Activated T-cell treated with anti-CD3 and anti-CD28 coated beads for 1 hour (primary cell): ENCODE measurements at regions not wholly inside any gene's neighbourhood (a gene's known extent, or its start where the extent isn't known, plus 50 kb on each side); places are given as distances from the start of the nearest gene placed in this dataset.
"Not testable (repeated sequence)": the region's sequence is repeated elsewhere in the genome, so short reads cannot be mapped to it uniquely, and the experiment has no call there.

Source experiments
- DNase-seq: peaks from one replicate; pipeline ENCODE4 v3.0.0-alpha.2; 2020; ENCODE audit warnings: low read depth

DNA sequence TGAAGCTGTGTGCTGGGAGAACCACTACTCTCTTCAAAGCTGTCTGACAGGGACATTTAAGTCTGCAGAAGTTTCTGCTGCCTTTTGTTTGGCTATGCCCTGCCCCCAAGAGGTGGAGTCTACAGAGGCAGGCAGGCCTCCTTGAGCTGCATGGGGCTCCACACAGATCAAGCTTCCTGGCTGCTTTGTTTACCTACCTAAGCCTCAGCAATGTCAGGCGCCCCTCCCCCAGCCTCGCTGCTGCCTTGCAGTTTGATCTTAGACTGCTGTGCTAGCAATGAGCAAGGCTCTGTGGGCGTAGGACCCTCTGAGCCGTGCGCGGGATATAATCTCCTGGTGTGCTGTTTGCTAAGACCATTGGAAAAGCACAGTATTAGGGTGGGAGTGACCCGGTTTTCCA, 103.3 kb upstream of the SALL1 start:
- DNase-seq, result not testable (repeated sequence)

DNA sequence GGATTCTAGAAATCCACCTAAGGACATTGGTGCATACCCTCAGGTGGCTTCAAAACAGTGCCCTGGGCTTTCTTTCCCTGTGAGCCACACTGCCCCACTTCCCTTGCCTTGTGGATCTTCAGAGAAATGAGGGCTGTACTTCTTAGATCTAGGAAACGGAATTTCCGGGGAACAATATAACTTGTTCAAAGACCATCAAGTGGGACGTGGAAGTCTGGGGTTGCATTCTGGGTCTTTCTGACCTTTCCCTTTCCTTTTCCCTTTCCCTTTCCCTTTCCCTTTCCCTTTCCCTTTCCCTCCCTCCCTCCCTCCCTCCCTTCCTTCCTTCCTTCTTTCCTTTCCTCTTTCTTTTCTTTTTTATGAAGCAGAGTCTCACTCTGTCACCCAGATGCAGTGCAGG, 97.1 kb upstream of the SALL1 start:
- no peak for DNase-seq

DNA sequence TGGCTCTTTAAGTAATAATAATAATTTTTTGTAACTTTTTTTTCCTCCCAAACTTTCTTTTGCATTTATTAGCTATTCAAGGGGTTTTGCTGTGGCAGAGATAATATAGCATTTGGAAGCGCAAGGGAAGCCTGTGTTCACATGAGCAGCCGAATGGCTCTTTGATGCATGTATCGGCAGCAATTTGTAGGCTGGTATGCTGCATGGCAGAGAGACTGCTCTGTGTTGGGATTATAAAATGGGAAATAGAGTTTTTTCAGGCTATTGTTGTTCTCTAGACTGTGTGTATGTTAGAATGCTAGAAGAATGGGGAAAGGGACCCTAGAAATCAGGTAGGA, 94.6 kb upstream of the SALL1 start:
- no peak for DNase-seq

DNA sequence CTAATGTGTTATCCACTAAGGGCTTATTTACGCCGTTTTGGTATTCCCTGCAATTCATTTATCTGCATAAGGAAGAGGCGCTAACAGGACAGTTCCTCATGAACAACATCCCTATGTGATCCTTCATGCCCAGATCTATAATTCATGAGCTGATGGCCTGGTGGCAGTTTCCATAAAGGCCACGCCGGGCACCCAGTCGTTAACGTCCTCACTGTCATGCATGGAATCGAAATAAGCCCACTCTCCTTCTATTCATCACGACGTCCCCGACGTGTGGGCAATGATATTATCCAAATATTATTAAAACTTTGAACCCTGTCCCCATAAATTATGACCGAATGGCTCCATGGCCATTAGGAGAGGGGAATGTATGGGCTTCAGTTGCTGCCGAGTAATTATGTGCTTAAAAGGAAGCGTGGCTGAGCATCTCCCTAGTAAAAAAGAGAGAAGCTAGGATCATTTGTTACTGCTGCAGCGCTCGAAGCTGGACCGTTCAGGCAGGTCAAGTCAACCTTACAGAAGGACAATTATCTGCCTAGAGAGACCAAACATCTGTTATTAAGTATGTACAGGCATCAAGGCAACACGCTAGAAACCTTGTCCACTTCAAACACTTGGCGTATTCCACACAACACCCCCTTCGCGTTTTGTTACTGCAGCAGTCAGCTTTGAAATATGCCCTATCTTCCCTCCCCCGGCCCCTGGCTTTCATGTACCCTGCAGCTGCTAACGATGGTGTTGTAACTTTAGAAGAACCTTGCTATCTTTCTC, 94.0 kb upstream of the SALL1 start:
- DNase-seq, result no peak

DNA sequence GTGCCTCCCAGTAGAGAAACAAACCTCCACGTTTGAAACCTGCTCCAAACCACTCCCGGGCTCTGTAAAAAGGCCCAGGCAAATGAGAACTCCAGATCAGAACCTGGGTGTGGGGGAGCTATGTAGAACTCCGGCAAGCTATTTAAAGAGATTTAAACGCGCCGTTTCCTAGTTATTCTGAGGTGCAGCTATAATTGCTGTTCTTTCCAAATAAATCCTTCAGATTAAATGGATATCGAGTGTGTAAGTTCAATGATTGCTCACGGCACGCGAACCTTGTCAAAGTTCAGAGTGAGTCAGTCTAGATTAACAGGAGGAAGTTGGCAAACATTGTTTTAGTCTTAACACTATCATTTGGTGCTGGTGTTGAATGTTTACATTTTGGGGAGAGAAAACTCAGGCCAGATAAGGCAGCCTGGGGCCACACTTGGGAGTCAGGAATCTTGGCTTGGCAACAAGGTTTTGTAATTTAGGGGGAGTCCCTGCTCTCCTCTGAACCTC, 92.9 kb upstream of the SALL1 start:
- DNase-seq, result no peak

DNA sequence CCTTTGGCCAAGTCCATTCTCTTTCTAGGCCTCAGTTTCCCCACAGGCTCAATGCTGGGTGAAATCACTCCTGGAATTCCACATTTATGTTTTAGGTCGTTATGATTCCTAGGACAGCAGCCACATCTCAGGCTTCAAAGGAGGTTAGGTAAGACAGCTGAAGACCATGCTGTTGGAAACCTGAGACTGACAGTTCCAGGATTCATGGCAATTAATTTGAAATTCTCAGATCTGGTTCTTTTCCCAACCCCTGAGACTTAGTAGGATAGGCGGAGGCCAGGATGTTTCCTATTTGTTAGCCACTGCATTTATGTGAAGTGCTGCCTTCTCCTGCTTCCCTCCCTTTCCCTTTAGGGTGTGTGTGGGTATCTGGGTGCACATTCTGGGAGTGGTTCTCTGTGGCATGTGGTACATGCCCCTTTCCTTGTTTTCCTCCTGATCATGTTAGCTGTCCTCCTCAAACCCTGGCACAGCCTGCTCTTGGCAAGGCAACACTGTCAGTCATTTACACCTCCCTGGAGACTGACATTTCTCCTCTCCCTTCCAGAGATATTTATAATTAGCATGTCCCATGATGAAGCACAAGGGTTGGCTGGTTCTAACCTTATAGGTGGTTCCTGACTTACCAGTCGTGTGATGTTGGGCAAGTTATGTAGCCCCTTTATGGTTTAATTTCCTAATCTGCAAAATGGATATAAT, 91.4 kb upstream of the SALL1 start:
- DNase-seq, result no peak

DNA sequence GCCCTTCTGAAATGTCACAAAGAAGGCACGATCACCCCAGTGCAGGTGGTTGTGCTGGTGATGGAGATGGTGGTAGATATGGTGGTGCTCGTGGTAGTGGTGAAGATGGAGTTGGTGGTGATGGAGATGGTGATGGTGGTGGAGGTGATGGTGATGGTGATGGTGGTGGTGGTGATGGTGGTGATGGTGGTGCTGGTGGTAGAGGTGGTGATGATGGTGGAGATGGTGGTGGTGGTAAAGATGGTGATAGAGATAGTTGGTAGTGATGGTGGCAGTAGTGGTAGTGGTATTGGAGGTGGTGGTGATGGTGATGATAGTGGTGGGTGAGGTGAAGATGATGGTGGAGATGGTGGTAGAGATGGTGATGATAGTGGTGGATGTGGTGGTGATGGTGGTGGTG, 88.1 kb upstream of the SALL1 start:
- no peak for DNase-seq

DNA sequence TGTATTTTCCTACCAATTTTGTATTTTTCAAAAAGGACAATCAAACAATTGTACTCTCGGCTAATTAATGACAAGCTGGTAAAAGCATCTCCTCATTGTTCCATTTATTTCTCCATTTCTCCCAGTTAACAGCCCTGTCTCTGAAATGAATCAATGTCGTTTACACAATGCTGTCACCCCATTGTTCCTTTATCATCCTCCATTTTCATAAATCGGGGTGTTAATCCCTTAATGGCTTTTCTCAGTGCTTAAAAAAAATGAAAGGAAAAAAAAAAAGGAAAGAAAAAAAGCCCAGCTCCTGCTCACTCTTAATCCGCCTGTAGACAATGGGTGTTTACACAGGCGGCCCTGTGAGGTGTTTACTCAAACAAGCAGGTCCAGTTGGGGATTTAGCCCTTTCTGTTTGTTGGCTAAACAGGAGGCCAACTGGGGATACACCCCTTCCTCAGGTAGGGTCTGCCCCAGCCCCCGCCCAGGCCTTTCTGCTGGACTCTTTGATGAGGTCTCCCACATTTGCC, 86.8 kb upstream of the SALL1 start:
- DNase-seq, result no peak

DNA sequence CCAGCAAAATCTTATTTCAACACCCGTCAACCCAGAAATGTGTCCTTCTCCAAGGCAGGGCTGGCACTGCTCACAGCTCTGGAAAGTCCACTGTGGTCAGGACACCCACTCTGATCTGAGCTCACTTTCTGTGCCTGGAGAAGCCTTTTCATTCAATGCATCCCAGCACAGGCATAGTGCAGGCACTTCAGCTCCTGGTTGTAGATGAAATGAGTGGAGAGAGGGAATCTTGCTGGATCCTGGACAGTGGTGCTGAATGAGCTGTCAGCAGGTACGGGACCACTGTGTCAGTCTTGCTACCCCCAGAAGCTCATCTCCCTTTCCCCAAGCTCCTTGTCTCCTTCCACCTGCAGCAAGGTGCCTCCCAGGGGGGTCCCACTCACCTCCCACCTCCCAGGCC, 86.1 kb upstream of the SALL1 start:
- DNase-seq, result no peak

DNA sequence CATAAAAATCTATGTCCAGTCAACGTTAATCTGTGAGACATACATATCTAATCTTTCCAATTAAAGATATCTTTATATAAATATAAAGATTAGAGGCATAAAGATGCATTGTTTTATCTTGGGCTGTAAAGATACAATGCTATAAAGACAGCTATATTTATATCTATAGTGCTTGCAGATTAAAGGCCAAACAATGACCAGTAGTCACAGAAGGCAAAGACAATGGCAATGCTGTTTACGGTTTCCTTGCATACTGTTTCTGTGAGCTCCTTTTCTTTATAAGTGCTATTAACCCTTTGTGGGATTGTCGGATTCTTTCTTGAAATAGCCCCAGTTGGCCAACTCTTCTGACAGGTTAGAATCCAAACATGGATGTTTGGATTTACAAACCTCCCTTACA, 85.5 kb upstream of the SALL1 start:
- no peak for DNase-seq

DNA sequence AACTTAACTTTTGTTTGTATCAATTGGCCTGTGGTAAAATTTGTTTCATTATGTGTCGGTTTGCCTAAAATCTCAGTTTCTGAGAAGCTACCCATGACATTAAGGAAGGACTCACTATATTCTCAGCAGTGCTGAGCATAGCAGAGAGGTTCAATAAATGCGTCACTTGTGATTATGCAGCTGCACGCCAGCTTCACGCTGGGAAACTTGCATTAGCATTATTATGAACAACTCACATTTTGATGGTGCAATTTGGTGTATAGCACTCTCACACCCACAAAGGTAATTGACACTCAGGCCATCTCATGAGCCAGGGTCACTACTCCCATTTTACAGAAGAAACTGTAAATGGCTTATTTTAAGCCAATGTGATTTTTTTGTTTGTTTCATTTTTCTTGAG, 80.6 kb upstream of the SALL1 start:
- no peak for DNase-seq

DNA sequence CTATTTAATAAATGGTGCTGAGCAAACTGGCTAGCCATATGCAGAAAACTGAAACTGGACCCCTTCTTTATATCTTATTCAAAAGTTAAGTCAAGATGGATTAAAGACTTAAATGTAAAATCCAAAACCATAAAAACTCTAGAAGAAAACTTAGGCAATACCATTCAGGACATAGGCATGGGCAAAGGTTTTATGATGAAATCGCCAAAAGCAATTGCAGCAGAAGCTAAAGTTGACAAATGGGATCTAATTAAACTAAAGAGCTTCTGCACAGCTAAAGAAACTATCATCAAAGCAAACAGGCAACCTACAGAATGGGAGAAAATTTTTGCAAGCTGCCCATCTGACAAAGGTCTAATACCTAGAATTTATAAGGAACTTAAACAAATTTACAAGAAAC, 79.0 kb upstream of the SALL1 start:
- DNase-seq, result not testable (repeated sequence)

DNA sequence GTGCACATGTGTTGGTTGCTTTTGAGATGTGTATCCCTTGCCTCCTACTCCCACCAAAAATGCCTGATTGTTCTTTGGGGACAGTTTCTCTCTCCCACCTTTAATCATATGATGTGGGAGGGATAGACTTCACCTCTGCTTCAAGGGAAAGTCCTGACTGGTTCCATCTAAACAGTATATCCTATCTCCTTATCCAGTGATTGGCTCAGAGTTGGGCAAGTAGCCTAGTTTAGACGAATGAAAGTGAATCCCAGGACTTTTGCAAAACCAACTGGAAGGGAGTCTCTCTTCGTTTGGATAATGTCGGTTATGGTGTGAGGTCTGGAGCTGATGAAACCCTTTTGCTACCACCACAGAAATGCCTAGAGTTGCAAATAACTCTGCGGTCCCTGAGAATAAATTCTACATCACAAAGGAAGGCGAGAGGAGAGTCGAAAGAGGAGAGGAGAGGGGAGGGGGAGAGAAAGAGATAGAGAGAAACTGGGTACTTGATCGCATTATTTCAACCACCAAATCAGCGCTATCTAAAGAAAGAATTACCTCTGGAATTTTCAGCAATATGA, 77.1 kb upstream of the SALL1 start:
- no peak for DNase-seq

DNA sequence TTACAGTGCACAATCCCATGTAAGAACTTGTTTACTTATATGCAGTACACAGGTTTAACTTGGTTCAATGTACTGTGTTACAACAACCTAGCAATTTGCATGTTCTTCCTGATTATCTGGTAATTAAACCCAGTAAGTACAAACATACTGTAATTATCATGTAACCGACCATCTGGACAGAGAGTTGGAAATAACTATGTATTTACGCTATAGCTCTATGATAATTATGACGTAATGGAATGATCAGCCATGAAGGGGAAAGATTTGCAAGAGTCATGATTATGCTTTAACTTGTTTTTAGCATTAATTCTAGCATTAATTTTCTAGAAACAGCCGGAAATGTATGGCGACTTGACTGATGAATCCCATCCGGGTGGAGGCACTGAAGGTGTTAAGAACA, 74.8 kb upstream of the SALL1 start:
- no peak for DNase-seq

DNA sequence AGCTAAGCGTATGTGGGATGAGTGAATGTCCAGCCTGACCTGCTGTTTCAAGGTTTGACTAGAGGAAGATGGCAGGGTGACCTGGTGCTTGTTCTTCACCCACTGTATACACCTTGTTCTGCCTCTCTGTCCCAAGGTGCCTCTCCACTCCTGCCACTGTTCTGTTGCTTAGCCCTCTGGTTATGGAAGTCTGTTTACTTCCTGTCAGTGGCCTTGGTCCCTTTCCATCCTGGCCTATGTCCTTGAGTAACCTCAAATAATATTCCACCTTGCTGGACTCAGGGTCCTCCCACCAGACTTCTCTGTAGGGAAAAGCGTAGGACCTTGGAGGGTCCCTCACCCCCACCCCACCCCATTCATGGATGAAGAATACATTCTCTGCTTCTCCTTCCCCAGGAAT, 73.2 kb upstream of the SALL1 start:
- DNase-seq, result no peak

DNA sequence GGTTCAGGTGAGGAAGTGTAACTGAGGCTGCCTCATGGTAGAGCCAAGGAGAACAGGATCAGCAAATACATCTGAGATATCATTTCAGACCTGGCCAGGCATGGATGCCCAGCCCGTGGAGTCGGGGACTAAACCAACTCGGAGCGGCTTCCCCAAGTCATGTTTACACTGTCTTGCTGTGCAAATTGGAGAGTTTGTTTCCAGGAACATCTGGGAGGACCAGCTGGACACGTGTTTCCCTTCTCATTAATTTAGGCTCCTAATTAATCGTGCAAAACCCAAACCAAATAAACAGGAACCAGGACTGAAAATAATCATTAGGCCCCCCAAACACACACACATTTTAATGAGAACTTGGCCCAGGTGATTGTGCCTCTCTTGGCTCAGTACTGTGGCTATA, 70.9 kb upstream of the SALL1 start:
- no peak for DNase-seq

DNA sequence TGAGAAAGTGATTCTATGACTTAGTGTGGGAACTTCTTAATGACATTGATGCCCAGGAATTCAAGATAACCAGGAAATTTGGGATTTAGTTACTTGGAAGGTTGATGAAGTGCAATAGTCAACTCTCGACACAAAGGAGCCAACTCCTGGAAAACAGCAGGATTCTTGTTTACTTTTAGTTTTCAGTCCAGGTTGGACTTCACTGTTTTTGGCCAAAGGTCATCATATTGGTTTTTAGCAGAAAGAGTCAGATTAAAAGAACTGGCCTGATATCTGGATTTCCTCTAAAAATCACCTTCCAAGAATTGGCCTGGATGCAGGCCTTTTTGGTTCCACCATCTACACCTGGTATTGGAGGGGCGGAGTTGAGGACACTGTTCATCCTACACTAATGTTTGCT, 60.1 kb upstream of the SALL1 start:
- DNase-seq, result no peak

DNA sequence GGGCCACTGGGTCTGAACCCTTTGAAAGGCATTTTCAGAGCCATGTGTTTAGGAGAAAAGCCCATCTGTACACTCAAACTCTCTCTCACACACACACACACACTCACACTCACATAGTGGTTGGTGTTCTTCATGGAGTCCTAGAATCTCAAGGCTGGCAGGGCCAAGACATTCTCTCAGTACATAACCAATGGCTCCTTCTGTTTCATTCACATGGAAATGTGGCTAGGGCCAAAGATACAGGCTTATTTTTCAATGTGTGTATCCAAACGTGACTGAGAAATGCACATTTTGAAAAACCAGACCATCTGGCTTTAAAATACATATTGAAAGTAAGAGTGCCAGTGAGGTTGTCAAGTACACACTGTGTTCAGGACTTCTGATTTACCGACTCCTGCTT, 59.0 kb upstream of the SALL1 start:
- DNase-seq, result no peak

DNA sequence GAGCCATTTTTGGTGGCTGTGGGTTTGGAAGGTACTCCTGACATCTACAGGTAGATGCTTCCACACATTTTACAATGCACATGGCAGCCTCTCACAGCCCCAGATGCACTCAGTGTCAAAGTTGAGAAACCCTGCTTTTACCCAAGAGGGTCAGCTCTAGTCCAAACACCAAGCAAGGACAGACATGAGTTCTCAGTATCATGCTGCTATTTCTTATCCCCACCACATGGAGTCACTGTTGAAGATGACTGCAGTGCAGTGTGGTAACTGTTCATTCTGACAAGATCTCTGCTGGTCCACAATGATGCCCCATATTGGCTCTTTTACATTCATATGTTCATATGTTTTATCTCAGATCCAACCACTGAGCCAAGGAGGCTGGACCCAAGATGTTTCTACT, 50.5 kb upstream of the SALL1 start:
- no peak for DNase-seq
